NCI-H82 treated with DMSO at 0.1 percent for 48 hours (cell line): ENCODE measurements at regions not wholly inside any gene's neighbourhood (a gene's known extent, or its start where the extent isn't known, plus 50 kb on each side); places are given as distances from the start of the nearest gene placed in this dataset.
A peak's percentile ranks its signal among the peaks of the same experiment; 100 is the strongest.
"Not testable (repeated sequence)": the region's sequence is repeated elsewhere in the genome, so short reads cannot be mapped to it uniquely, and the experiment has no call there.

Experiments used
- DNase-seq: peaks from one replicate; lab custom pipeline; 2025; ENCODE audit not compliant: unreplicated experiment; lab: John Stamatoyannopoulos, UW

DNA sequence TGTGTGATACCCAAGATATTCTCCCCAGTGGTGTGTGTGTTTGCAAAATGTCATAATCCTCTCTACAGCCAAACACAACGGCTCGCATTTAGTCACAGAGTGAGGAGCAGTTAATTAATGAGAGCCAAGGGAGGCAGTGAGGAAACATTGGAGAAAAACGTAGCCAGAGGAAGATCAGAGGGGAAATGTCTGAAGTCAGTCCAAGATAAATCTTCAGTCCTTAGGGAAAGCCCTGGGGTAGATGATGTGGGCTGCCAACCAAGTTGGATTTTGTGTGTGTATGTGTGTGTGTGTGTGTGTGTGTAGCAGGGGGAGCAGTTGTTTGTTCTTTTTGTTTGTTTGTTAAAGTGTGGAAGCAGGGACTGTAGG is 201.0 kb upstream of the PTBP2 start:
- no peak for DNase-seq

DNA sequence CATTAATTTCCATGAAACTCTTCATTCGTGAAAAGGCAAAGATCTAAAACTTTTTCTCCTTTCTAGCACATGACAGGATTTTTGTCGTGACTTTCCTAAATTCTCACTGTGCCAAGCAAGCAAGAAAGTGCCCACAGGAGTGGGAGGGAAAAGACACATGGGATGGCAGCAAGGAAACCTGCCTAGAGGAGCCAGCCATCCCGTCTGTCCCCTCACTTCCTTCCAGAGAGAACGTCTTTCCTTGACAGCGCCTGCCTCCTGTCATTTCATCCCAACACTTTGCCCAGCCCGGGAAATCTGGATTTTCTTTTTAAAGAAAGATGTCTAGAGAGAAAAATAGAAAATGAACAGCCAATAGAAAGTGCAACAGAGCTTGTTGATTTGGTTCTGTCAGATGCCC is 200.6 kb upstream of the PTBP2 start:
- DNase-seq: no peak

DNA sequence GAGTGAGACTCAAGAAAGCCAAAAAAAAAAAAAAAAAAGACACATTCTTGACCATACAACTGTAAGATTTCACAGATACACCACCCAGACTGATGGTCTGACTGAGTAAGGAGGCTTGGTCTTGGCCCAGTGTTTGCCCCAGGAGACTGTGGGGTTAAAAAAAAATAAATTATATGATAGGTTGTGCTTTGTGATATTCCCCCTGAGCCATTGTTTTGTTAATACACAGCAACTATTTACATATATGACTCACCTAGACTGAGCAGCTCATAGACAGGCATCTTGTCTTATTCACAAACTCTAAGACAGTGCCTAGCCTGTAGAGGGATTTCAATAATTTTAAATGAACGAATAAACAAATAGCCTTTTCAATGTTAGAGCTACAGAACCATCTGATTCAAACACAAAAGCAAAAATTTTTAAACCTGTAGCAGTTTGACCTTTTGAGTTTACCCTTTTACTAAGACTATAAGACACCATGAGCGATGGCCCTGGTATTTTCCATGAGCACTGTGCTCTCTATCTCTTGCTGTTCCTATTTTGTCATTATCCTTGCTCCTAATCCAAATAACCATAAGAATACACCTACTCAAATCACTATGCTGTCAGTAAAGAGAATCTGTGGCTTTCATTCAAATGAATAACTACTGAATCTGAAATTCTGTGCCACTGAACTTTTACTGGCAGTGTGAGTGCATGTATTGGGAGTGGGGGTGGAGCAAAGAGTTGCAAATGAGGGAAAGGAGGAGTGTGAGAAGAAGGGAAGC is 199.4 kb upstream of the PTBP2 start:
- DNase-seq: no peak

DNA sequence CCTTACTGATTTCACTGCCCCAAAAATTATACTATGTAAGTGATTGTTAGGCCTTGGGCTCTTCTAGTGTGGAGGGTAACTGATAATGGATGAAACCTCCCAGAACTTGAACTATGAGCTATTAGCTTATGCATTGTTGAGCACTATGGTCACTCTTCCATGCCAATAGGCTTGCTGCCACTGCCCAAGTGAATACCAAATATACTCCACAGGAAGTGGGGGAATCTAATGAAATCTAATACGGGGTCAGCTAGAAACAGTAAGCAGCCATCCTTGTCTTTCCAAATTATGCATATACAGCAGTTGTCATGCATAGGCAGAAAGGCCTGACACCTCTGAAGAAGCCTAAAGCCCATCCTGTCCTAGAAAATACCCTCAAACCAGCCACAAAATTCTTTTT is 198.7 kb upstream of the PTBP2 start:
- DNase-seq: no peak

DNA sequence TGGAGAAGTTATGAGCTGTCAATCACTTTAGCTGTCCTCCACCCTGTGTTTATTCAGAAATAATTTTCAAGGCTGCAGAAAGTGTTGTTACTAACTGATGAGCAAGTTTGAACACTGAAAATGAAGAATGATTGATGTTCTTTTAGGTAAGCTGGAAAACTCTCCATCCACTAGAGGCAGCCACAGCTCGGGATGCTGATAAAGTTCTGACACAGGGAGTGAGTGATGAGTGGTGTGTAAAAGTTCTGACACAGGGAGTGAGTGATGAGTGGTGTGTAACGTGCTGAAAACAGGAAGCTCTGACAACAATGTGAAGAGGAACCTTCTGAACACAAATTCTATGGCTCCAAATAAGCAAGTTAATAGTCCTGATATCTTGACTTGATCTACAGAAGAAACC is 197.5 kb upstream of the PTBP2 start:
- DNase-seq: no peak

GRCh38 chr1:96525657-96526557 is 195.7 kb upstream of the PTBP2 start:
- no peak for DNase-seq

DNA sequence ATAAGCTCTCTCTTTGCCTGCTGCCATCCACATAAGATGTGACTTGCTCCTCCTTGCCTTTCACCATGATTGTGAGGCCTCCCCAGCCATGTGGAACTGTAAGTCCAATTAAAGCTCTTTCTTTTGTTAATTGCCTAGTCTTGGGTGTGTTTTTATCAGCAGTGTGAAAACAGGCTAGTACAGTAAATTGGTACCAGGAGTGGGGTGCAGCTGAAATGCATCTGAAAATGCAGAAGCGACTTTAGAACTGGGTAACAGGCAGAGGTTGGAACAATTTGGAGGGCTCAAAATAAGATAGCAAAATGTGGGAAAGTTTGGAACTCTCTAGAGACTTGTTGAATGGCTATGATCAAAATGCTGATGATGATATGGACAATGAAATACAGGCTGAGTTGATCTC is 192.9 kb upstream of the PTBP2 start:
- not testable (repeated sequence) for DNase-seq

- no peak for DNase-seq
Measured at GRCh38 chr1:96533820-96534219, 187.8 kb upstream of the PTBP2 start.

GRCh38 chr1:96536581-96536980 is 185.0 kb upstream of the PTBP2 start:
- no peak for DNase-seq

- DNase-seq: peak; percentile 4
Measured at GRCh38 chr1:96538111-96538641, 183.4 kb upstream of the PTBP2 start.

DNA sequence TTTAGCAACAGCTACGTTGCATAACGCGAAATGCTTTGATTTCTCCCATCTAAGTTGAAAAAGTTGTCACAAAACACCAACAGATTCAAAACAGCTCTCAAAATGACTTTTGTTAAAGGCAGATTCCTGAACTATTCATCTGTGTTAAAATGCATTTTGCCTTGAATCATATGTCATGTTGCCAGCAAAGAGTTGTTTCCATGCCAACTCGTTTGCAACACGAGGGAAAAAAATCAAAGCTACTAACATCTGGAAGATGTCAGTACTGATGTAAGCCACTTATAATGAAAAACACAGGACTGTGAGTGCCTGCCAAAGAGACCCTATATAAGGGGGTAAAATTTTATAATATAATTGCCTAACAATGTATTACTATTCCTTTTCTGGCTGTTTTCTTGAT is 182.7 kb upstream of the PTBP2 start:
- no peak for DNase-seq

DNA sequence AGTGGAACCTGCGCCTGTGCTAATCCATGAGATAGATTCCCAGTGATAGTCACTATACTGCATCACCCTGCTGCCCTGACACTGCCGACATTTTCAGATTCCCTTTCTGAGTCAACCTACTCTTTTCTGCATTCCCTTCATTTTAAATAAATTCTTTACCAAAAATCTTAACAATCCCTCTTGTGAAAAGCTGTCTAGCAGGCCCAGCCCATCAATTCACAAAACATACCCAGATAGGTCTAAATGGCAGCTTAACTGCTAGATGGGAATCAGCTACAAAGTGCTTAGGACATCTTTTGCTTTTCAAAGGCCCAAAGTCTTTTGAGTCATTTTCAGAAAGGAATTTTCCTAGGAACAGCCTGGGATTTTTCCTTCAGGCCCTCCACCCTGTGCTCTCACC is 180.1 kb upstream of the PTBP2 start:
- DNase-seq: no peak

DNA sequence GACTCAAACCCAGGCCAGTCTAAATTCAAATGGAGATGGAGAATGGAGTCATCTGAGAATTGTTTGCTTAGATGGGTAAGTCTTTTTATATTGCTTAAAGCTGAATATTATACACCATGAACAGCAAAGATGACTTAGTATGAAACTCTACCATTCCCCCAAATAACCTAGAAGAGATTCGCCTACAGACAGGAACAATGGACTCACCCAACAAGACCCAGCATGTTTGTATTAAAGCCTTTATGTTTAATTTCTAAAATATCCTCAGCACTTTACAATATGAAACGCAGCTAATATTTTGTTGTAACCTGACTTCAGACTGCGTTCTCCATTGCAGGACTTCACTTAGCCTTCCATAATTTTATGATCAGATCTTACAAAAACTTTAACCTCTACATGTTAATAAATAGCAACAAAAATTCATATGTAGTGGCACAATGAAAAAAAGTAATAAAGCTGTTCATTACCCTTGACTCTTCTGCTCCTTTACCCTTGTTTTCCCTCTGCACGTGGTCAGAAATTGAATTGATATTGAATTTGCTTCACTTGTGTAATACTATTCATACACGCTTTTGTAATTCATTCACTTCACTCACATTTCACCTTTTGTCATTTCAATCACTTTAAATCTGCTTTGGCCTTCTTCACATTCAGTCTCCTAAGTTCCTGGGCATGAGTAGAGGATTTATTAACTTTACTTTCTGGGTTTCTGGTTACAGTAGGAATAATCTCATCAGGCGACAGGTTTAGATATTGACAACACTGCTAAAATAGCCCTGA is 177.3 kb upstream of the PTBP2 start:
- no peak for DNase-seq

- no peak for DNase-seq
Measured at GRCh38 chr1:96544831-96545221, 176.8 kb upstream of the PTBP2 start.

- no peak for DNase-seq
Measured at GRCh38 chr1:96545935-96546656, 175.5 kb upstream of the PTBP2 start.

- DNase-seq: no peak
Measured at GRCh38 chr1:96550061-96550460, 171.5 kb upstream of the PTBP2 start.

DNA sequence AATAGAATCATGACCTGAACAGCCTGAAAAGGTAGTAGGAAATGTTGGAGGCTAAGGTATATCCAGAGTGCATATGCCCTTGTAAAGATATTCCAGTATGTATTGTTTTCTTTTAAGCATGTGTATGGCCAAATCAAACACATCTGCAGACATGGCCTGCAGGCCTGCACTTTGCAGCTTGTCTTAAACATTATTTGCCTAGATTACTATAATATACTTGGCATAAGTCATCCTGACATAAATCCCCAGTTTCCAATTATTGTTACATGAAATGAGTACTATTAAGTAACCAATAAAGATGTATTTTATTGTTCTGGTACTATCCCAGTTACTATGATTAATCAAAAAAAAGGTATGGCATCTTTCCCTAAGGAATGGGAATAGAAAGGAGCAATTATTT is 169.1 kb upstream of the PTBP2 start:
- no peak for DNase-seq

- DNase-seq: no peak
Measured at GRCh38 chr1:96553811-96554210, 167.8 kb upstream of the PTBP2 start.

DNA sequence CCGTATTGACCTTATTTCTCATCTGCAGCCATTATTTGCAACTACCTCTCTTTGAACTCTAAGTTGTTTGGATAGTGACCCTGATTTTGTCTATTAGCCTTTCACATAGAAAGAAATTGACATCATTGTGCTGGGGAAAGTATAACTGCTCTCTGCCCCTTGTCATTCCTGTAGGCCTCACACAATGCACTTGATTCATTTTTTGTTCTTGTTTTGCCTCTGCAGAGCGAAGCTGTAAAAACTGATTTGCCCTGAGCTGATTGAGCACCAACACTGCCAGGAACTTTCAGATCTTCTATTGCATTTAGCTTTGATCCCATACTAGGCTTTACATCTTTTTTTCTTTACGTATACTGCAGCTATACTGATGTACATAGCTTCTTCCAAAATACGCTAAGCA is 167.2 kb upstream of the PTBP2 start:
- no peak for DNase-seq

- DNase-seq: no peak
Measured at GRCh38 chr1:96557336-96557735, 164.2 kb upstream of the PTBP2 start.

GRCh38 chr1:96558635-96559034 is 162.9 kb upstream of the PTBP2 start:
- DNase-seq: no peak
